ENCODE measurements at regions not wholly inside any gene's neighbourhood (a gene's known extent, or its start where the extent isn't known, plus 50 kb on each side); places are given as distances from the start of the nearest gene placed in this dataset.

DNA sequence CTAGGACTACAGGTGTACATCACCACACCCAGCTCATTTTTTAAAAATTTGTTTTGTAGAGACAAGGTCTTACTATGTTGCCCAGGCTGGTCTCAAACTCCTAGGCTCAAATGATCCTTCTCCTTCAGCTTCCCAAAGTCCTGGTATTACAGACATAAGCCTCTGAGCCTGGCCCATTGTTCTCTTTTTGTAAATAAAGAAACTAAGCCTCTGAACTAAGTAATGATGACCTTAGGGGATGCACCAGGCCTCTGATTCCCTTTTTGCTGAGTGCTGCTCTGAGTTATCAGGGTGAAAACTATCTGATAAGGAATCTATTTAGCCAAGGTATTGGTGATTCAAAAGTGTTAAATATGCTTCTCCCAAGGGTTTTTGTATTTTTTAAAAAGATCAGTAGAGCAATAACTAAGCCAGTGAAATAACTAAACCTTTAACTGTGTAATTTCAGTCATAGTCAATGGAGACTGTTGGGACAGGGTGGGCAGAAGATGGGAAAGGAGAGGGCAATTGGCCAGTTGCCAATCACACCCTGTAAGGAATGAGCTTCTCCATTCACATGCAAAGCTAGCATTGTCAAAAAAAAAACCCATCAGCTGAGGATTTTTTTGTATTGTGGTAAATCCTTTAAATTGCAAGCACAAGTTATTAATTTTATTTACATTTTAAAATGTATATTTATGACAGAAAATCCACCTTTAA lies 194.8 kb upstream of the PFN2 start (continued):
- no peak for TF ChIP-seq NRF1 (IDR thresholded peaks at IDR 0.05; ENCODE audit: low read depth, low read length)
